ENCODE measurements at regions not wholly inside any gene's neighbourhood (a gene's known extent, or its start where the extent isn't known, plus 50 kb on each side); places are given as distances from the start of the nearest gene placed in this dataset.

- TF ChIP-seq NFRKB (IDR thresholded peaks at IDR 0.05; ENCODE audit: low read depth) = no peak
- no peak for TF ChIP-seq NRF1 (conservative IDR thresholded peaks at IDR 0.05 in 1 of 2, IDR thresholded peaks at IDR 0.05 in 1 of 2)
- TF ChIP-seq ETV6 (IDR thresholded peaks at IDR 0.05; ENCODE audit: borderline replicate concordance in 1 of 2, low read depth in 2 of 2, low read length in 1 of 2) = no peak
- TF ChIP-seq ETV6 (CRISPR knock-in tag; IDR thresholded peaks at IDR 0.05; ENCODE audit: borderline replicate concordance) = no peak
- TF ChIP-seq KDM1A (IDR thresholded peaks at IDR 0.05) = no peak
- no peak for TF ChIP-seq CTCF (IDR thresholded peaks at IDR 0.05 in 2 of 3, conservative IDR thresholded peaks at IDR 0.05 in 1 of 3; ENCODE audit: insufficient read depth in 2 of 3, low read depth in 1 of 3, low read length in 3 of 3)
- no peak for TF ChIP-seq REST (IDR thresholded peaks at IDR 0.05; ENCODE audit: borderline replicate concordance)
- TF ChIP-seq REST (CRISPR knock-in tag; IDR thresholded peaks at IDR 0.05; ENCODE audit: low read depth) = no peak
- TF ChIP-seq ZNF780A (CRISPR knock-in tag; IDR thresholded peaks at IDR 0.05) = no peak
- no peak for TF ChIP-seq FOXJ3 (CRISPR knock-in tag; IDR thresholded peaks at IDR 0.05)
- no peak for TF ChIP-seq ATF7 (IDR thresholded peaks at IDR 0.05)
- TF ChIP-seq MLX (CRISPR knock-in tag; conservative IDR thresholded peaks at IDR 0.05) = no peak
- no peak for TF ChIP-seq BCOR (IDR thresholded peaks at IDR 0.05)
- TF ChIP-seq ZNF444 (CRISPR knock-in tag; IDR thresholded peaks at IDR 0.05) = no peak
- no peak for TF ChIP-seq POLR2AphosphoS5 (IDR thresholded peaks at IDR 0.05; ENCODE audit: control insufficient read depth, insufficient read depth, low read depth, low read length)
- TF ChIP-seq MEF2A (IDR thresholded peaks at IDR 0.05; ENCODE audit: control insufficient read depth, low read depth, low read length) = no peak
Measured at GRCh38 chr12:103196467-103196866, 239.0 kb downstream of the ASCL1 start.
